ENCODE measurements at regions not wholly inside any gene's neighbourhood (a gene's known extent, or its start where the extent isn't known, plus 50 kb on each side); places are given as distances from the start of the nearest gene placed in this dataset.

GRCh38 chr4:133597251-133597650 is 448.2 kb downstream of the PCDH10 start:
- DNase-seq (no peak), ATAC-seq (no peak)
- intact Hi-C loops (cut with DNase I), result no loop called here
- Histone ChIP-seq H3K36me3 (no peaks in the 10 kb centered on the region), H3K4me3 (no peak overlapping the region), H3K9me3 (no peaks in the 10 kb centered on the region), H3K27ac (no peak overlapping the region), H3K4me1 (no peaks in the 10 kb centered on the region), H3K27me3 (no peaks in the 10 kb centered on the region)
- TF ChIP-seq CTCF (IDR thresholded peaks at IDR 0.05), result no peak

GRCh38 chr4:133596459-133596858 is 447.4 kb downstream of the PCDH10 start:
- intact Hi-C loops (cut with DNase I), result no loop called here
- ATAC-seq (no peak), DNase-seq (no peak)
- no peaks in the 10 kb centered on the region for H3K9me3 ChIP-seq
- H3K27ac ChIP-seq, result no peak overlapping the region
- no peaks in the 10 kb centered on the region for H3K27me3 ChIP-seq
- no peaks in the 10 kb centered on the region for H3K4me1 ChIP-seq
- no peaks in the 10 kb centered on the region for H3K36me3 ChIP-seq
- H3K4me3 ChIP-seq, result no peak overlapping the region
- TF ChIP-seq CTCF (IDR thresholded peaks at IDR 0.05), result no peak

DNA sequence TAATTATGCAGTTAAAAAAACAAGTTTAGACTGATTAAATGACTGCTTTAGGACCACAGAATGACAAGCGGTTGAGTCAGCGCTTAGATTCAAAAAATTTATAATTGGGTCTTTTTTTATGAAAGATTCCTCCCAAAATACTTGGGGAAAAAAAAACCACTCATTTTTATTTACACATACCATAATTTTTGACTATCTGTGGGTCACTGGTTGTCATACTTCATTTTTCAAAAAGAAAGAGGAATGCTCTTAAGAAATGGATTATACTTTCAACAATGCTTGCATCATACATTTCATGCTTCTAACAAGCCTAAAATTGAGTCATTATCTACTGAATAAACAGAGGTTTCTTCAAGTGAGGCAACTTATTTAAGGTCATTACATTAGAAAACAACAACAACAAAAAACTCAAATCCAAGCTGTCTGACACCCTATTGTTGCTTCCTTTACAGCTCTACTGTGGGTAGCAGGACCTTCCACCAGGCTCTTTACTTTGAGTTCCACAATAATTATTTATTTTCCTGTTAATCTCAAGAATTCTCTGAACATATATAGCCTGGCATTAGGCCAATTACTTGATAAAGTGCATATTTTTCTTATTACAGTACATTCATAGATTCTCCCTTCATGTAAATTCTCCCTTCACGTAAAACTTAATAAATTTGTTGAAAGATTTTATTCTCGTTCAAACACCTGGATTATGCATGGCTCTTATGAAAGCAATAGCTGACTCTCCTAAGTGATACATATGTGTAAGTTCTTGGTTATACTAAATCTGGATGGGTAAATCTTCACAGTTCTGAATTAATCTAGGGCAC is 445.5 kb downstream of the PCDH10 start:
- no peaks in the 10 kb centered on the region for H3K9me3 ChIP-seq
- intact Hi-C loops (cut with DNase I), result no loop called here
- DNase-seq (no peak), ATAC-seq (no peak)
- no peak overlapping the region for H3K27ac ChIP-seq
- no peaks in the 10 kb centered on the region for H3K36me3 ChIP-seq
- H3K4me3 ChIP-seq, result no peak overlapping the region
- H3K4me1 ChIP-seq, result no peaks in the 10 kb centered on the region
- no peaks in the 10 kb centered on the region for H3K27me3 ChIP-seq
- TF ChIP-seq CTCF (IDR thresholded peaks at IDR 0.05), result no peak

- DNase-seq, result no peak
- no peak overlapping the region for H3K4me3 ChIP-seq
- no peak overlapping the region for H3K27ac ChIP-seq
- no peaks in the 10 kb centered on the region for H3K9me3 ChIP-seq
- intact Hi-C loops (cut with DNase I), result no loop called here
- no peaks in the 10 kb centered on the region for H3K4me1 ChIP-seq
- no peaks in the 10 kb centered on the region for H3K27me3 ChIP-seq
- ATAC-seq, result no peak
- TF ChIP-seq CTCF (IDR thresholded peaks at IDR 0.05), result no peak
- no peaks in the 10 kb centered on the region for H3K36me3 ChIP-seq
These were observed 444.7 kb downstream of the PCDH10 start for GRCh38 chr4:133593764-133594163.

DNA sequence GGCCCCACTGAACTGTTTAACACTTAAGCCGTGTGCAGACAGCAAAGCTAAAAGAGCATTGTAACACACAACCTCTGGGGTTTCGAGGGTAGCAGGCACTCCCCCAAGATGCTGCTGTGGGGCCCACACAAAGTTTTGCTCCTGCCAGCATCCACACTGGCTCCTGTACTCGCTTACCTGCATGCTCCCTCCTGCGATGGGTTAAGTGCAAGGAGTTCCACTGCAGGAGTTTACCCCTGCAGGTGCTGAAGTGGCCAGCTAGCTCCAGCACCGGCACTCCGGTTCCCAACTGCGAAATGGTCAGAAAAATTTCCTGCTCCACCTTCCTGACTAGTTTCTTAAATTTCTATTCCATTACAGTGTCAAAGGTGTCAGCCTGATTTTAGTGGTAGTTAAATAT is 443.5 kb downstream of the PCDH10 start:
- H3K4me3 ChIP-seq, result no peak overlapping the region

More for the DNA sequence above, 443.5 kb downstream of the PCDH10 start:
- H3K27ac ChIP-seq, result no peak overlapping the region
- no peaks in the 10 kb centered on the region for H3K9me3 ChIP-seq
- no peaks in the 10 kb centered on the region for H3K4me1 ChIP-seq
- intact Hi-C loops (cut with DNase I), result no loop called here
- no peak for TF ChIP-seq CTCF (IDR thresholded peaks at IDR 0.05)
- DNase-seq, result no peak
- no peaks in the 10 kb centered on the region for H3K36me3 ChIP-seq
- no peak for ATAC-seq
- no peaks in the 10 kb centered on the region for H3K27me3 ChIP-seq
